ENCODE measurements at regions not wholly inside any gene's neighbourhood (a gene's known extent, or its start where the extent isn't known, plus 50 kb on each side); places are given as distances from the start of the nearest gene placed in this dataset.

- TF ChIP-seq TCF7L2 (IDR thresholded peaks at IDR 0.05; ENCODE audit: borderline replicate concordance, low read depth, low read length) (no peak), ZNF16 (tag by site-specific recombination; IDR thresholded peaks at IDR 0.05; ENCODE audit: low read depth) (no peak), ZNF423 (tag by site-specific recombination; IDR thresholded peaks at IDR 0.05) (no peak)
- TF ChIP-seq, protein P1, sequence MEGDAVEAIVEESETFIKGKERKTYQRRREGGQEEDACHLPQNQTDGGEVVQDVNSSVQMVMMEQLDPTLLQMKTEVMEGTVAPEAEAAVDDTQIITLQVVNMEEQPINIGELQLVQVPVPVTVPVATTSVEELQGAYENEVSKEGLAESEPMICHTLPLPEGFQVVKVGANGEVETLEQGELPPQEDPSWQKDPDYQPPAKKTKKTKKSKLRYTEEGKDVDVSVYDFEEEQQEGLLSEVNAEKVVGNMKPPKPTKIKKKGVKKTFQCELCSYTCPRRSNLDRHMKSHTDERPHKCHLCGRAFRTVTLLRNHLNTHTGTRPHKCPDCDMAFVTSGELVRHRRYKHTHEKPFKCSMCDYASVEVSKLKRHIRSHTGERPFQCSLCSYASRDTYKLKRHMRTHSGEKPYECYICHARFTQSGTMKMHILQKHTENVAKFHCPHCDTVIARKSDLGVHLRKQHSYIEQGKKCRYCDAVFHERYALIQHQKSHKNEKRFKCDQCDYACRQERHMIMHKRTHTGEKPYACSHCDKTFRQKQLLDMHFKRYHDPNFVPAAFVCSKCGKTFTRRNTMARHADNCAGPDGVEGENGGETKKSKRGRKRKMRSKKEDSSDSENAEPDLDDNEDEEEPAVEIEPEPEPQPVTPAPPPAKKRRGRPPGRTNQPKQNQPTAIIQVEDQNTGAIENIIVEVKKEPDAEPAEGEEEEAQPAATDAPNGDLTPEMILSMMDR (tag by site-specific recombination; IDR thresholded peaks at IDR 0.05) = no peak
Measured at GRCh38 chr2:36168115-36168514, 187.5 kb upstream of the CRIM1 start.

All from HEK293 (cell line).